NCI-H82 treated with DMSO at 0.1 percent for 48 hours (cell line): ENCODE measurements at regions not wholly inside any gene's neighbourhood (a gene's known extent, or its start where the extent isn't known, plus 50 kb on each side); places are given as distances from the start of the nearest gene placed in this dataset.

ENCODE experiments used
- DNase-seq: peaks from one replicate; lab custom pipeline; 2025; ENCODE audit not compliant: unreplicated experiment; lab: John Stamatoyannopoulos, UW

- DNase-seq = peak; percentile 15
Measured at GRCh38 chr2:146661473-146662096, 1183.2 kb upstream of the ACVR2A start.

GRCh38 chr2:146659976-146660375, 1184.9 kb upstream of the ACVR2A start:
- no peak for DNase-seq

DNA sequence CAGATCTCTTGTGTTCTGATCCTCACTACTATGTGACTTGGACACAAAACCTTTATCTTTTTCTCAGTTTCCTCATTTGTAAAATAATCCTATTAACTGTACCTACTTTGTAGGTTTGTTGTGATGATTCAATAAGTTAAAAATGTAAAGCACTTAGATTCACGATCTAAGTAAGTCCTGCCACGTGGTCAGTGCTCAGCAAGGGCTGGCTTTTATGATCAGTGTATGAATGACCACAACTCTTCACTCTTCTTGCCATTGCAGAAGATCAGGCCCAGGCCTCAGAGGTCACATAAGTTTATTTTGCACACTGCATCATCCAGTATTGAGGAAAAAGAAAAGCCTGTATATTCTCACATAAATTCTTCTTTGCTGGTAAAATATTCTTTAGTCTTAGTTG, 1192.5 kb upstream of the ACVR2A start:
- no peak for DNase-seq

- no peak for DNase-seq
Measured at GRCh38 chr2:146651361-146651760, 1193.5 kb upstream of the ACVR2A start.

DNA sequence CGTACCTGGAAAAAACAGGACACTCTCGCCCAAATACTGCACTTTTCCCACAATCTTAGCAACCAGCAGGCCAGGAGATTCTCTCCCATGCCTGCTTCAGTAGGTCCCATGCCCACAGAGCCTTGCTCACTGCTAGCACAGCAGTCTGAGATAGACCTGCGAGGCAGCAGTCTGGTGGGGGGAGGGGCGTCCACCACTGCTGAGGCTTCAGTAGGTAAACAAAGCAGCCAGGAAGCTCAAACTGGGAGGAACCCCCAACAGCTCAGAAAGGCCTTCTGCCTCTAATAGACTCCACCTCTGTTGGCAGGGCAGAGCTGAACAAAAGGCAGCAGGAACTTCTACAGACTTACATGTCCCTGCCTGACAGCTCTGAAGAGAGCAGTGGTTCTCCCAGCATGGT, 1202.8 kb upstream of the ACVR2A start:
- DNase-seq = no peak

GRCh38 chr2:146634230-146635097, 1210.4 kb upstream of the ACVR2A start:
- DNase-seq = no peak

DNA sequence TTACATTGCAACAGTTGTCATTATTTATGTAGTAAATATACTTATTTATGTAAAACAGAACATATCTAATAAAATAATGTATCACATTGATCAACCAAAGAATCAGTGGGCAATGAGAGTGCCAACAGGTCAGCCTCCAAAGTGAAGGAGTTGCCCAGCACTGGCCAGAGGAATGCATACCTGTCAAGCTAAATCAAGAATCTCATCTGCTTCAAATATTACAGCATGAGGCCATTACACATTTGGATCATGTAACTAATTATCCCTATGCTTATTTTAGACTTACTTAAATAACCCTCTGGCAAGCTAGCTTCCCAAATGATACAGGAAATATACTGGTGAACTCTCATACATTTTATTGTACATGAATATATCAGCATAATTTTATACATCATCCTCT, 1211.7 kb upstream of the ACVR2A start:
- DNase-seq = no peak

DNA sequence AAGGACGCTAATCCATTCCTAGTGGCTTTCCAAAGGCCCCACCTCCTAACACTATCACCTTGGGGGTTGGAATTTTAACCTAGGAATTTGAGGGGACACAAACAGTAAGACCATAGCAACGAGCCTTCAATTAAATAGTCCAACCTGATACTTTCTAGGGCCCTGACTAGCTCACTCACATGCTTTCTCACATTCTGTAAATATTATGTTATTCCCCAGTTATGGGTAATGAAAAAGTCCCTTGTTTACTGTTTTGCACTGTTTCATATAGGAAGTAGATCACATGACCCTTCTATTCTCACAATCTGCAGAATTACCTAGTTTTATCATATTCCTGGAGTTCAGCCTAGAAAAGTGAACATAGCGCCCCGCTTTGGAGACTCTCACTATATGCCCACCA, 1212.1 kb upstream of the ACVR2A start:
- no peak for DNase-seq

DNA sequence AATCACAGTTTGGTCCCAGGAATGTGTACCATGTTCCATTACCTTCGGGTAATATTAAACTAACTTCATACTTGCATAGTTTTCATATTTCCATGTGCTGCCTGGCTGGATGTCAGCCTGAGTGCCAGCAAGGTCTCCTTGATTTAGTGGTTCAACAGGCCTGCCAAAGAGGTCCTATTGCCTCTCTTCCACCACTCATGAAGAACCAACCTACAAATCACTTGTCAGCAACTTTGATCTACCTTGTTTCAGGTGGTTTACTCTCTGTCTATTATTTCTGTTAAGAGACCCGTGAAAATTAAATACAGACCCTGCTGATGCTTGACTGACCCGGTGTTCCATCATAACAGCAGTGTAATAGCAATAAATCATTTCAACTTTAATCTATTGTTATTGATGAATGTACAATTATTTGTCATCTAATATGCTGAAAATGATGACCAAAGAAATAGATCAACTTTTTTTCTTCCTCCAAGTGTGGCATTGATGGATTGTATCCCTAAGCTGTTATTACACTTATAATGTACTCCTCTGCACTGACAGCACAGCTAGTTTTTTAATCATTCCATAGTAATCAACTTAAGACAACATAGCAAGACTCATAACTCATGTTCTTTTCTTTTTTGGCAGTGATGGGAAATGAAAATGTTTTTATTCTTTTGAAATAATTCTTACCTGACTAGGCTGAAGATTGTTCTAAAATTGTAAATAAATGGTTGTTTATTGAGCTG, 1220.2 kb upstream of the ACVR2A start:
- DNase-seq = no peak

DNA sequence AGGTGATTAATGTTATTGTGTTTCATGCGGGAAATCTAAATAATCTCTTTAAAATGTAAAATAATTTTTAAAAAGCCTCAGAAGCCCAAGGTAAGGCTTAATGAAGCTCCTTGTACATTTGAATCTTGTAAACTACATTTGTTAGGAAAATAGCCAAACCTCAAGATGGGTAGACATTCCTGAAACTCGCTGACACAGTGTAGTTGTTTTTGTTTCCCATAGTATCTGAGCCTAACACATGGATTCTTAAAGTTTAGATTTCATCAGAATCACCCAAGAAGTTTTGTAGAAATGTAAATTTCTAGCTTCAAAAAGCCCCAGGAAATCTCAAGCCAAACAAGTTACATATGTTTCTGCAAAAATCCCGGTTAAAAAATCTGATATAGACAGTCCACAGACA, 1221.1 kb upstream of the ACVR2A start:
- DNase-seq = no peak

DNA sequence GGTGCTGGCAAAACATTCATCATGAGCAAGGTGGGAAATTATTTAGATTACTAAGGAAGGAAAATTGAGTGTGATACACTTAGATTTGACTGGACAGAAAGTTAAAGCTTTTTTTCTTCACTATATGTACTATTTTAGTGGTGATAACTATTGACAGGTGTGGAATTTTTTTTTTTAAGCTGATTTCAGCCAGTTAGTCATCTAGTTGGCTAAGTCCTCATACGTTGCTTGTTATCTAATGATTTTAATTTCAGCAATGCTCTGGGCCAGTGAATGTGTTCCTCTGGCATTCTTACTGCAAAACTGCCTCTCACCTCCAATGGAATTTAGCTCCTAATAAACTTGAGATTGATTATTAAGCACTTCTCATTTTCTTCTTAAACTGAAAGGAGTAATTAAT, 1223.2 kb upstream of the ACVR2A start:
- DNase-seq = peak; percentile 10

DNA sequence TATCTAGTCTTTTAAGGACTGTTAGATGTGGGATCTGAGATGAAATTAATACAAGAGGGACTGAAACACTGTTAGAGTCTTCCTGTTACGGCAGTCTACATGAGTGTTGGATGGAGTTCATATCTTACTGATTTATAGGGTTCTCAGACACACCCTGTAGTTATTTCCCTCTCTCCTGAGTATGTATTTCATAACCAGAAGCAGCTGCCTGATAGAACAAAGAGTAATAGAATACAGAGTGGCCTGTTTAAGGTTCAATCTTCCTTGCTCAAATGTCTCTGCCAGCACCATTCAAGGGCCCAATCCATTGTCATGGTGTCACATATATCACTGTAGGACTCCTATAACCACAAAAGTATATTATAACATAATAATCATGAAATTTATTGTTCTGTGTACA, 1229.1 kb upstream of the ACVR2A start:
- DNase-seq = no peak

- no peak for DNase-seq
Measured at GRCh38 chr2:146608490-146608889, 1236.3 kb upstream of the ACVR2A start.

- no peak for DNase-seq
Measured at GRCh38 chr2:146604521-146604920, 1240.3 kb upstream of the ACVR2A start.

DNA sequence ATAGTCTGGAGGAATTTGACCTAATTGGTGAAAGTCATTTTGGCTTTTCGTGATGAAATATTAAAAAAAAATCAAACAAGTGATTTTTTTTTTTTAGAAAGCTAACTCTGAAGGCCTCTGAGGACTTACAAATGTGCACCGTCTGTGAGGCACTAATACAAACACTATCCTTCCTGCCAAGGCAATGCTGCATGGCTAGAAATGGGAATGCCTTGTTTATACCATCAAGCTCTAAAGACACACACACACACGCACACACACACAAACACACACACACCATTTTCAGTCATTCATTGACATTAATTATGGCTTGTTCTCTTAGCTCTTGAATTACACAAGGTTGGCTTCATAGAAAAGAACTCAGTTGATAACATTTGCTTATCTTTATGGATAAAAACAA, 1242.0 kb upstream of the ACVR2A start:
- no peak for DNase-seq

GRCh38 chr2:146602383-146602782, 1242.4 kb upstream of the ACVR2A start:
- DNase-seq = no peak

- no peak for DNase-seq
Measured at GRCh38 chr2:146598791-146599190, 1246.0 kb upstream of the ACVR2A start.

DNA sequence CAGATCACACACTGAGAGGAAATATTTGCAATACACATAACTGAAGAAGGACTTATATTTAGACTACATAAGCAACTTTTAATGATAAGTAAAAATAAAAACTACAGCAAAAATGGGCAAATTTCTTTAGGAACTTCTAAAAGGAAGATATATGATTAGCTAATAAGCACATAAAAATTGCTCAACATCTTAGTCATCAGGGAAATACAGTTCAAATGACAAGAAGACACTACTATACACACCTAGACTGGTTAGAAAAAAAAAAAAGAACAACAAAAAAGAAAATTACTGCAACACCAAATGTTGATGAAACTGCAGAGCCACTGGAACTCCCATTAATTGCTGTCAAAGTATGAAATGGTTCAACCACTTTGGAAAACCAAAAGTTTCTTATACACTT, 1247.5 kb upstream of the ACVR2A start:
- DNase-seq = no peak

DNA sequence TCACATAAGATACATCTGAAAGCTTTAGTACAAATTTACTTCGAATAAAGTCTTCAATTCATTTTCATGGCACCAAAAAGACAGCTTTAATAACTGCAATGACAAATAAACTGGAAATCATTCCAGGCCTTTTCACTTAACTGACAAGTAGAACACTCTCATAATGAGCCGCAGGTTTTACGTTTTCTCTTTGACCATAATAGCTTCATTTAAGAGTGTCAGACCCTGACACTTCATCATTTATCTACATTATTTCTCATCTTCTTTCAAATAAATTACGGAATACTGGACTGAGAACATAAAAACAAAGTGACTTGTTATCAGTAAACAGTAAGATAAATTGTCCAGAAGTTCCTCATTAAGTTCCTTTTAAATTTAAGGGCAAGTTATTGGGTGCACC, 1252.9 kb upstream of the ACVR2A start:
- DNase-seq = no peak

DNA sequence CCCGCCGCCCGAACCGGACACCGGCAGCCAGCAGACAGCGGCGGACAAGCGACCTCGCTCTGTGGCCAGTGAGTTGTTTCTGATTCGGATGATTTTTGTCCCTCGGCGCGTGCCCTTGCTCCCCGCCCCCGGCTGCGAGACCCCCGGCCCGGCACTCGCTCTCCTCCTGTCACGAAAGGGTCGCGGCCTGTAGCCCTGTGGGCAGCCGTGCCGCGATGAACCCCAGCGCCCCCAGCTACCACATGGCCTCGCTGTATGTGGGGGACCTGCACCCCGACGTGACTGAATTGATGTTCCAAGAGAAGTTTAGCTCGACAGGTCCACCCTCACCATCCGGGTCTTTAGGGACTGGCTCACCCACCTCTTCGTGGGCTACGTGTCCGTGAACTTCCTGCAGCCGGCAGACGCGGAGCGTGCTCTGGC, 1257.5 kb upstream of the ACVR2A start:
- DNase-seq = no peak

DNA sequence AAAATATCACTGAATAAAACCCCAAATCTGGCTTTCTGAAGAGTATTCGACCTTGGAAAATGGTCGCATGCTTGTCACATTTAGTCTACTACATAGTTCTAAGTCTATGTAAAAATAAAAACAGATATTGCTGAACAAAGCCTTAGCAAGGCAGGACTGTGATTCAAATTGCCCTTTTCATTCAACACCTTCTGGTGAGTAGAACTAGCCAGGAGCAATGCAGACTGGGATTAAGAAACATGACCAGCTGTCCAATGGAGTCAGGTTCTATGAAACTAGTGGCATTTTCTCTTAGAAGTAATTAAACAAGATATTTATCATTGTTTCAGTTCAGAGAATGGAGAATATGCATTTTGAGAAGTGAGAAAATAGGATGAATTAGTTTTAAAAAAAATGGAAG, 1260.5 kb upstream of the ACVR2A start:
- DNase-seq = peak; percentile 38
